H1 (cell line): ENCODE measurements at regions not wholly inside any gene's neighbourhood (a gene's known extent, or its start where the extent isn't known, plus 50 kb on each side); places are given as distances from the start of the nearest gene placed in this dataset.

Experiments
- CTCF ChIA-PET: fragments of 300-600 bp; sonication (Branson Sonifier 250); formaldehyde crosslinking; loops from one replicate; lab custom pipeline; 2021; ENCODE audit not compliant: partially characterized antibody; lab: Charles Lee
- POLR2A ChIA-PET: fragments of 300-600 bp; sonication (Branson Sonifier 250); formaldehyde crosslinking; loops from one replicate; lab custom pipeline; 2021; ENCODE audit warnings: inconsistent platforms; ENCODE audit not compliant: partially characterized antibody; lab: Charles Lee
- DNase-seq, 2 experiments: peaks; one replicate each; pipeline versions ENCODE4 v3.0.0 to v3.0.0-alpha.2; 2010 to 2022; ENCODE audit warnings: low spot score in 2 of 2, low read depth in 1 of 2, mixed read lengths in 1 of 2
- FAIRE-seq: peaks from 2 replicates; lab custom pipeline; 2011; peaks lifted over from hg19 to GRCh38; lab: Jason Lieb, UNC
- H2AFZ ChIP-seq: 2 replicates; pipeline ENCODE4 v1.8.1; 2012; ENCODE audit warnings: low read length, inconsistent platforms
- H2AK5ac ChIP-seq: 2 replicates; pipeline ENCODE4 v1.6.1; 2013; ENCODE audit warnings: low read depth, low read length
- H2BK120ac ChIP-seq: replicated peaks from 2 replicates; pipeline ENCODE3; 2013; ENCODE audit warnings: low read depth, low read length, inconsistent platforms
- H2BK12ac ChIP-seq: 2 replicates; pipeline ENCODE4 v1.6.1; 2013; ENCODE audit warnings: low read depth, low read length
- H2BK15ac ChIP-seq: 2 replicates; pipeline ENCODE4 v1.6.1; 2013; ENCODE audit warnings: low read length
- H2BK20ac ChIP-seq: 2 replicates; pipeline ENCODE4 v1.6.1; 2013; ENCODE audit warnings: low read length
- H2BK5ac ChIP-seq: 2 replicates; pipeline ENCODE4 v1.6.1; 2013; ENCODE audit warnings: low read depth, low read length
- H3K14ac ChIP-seq: 2 replicates; pipeline ENCODE4 v1.6.1; 2013; ENCODE audit warnings: inconsistent platforms; ENCODE audit not compliant: insufficient read length
- H3K18ac ChIP-seq: 2 replicates; pipeline ENCODE4 v1.6.1; 2013; ENCODE audit warnings: low read length; ENCODE audit errors: extremely low read depth
- H3K23ac ChIP-seq: 2 replicates; pipeline ENCODE4 v1.6.1; 2013; ENCODE audit warnings: inconsistent platforms; ENCODE audit not compliant: insufficient read length
- H3K23me2 ChIP-seq: 2 replicates; pipeline ENCODE4 v1.6.1; 2013; ENCODE audit warnings: low read depth, low read length
- H3K27ac ChIP-seq: 2 replicates; pipeline ENCODE4 v1.6.1; 2011; ENCODE audit warnings: low read depth, low read length, inconsistent platforms
- H3K27me3 ChIP-seq, 4 experiments: replicated peaks in 1 of 4; 1 replicate in 1 of 4; 2 replicates in 3 of 4; pipeline versions ENCODE4 v1.6.1 to v1.8.1; 2011 to 2013; ENCODE audit warnings: low read length in 3 of 4, mild to moderate bottlenecking in 3 of 4, inconsistent platforms in 2 of 4, mixed read lengths in 2 of 4, moderate library complexity in 1 of 4; ENCODE audit not compliant: control insufficient read depth in 3 of 4, insufficient read depth in 3 of 4; ENCODE audit errors: extremely low read depth in 1 of 4
- H3K36me3 ChIP-seq, 4 experiments: 2 replicates each; pipeline versions ENCODE4 v1.6.1 to v1.8.1; 2011 to 2013; ENCODE audit warnings: mild to moderate bottlenecking in 4 of 4, low read length in 3 of 4, moderate library complexity in 2 of 4, control low read depth in 1 of 4, inconsistent platforms in 1 of 4; ENCODE audit not compliant: insufficient read depth in 4 of 4, control insufficient read depth in 2 of 4
- H3K4ac ChIP-seq: replicated peaks from 2 replicates; pipeline ENCODE3; 2013; ENCODE audit warnings: low read length, low read depth, mixed read lengths, inconsistent platforms; ENCODE audit not compliant: insufficient read length
- H3K4me1 ChIP-seq, 4 experiments: replicated peaks in 1 of 4; 1 replicate in 1 of 4; 2 replicates in 3 of 4; pipeline versions ENCODE4 v1.6.1 to v1.8.1; 2011 to 2013; ENCODE audit warnings: low read length in 3 of 4, inconsistent platforms in 2 of 4, mixed read lengths in 1 of 4; ENCODE audit not compliant: insufficient read depth in 4 of 4, control insufficient read depth in 3 of 4
- H3K4me2 ChIP-seq, 2 experiments: 2 replicates each; pipeline versions ENCODE4 v1.6.1 to v1.8.1; 2011 to 2013; ENCODE audit warnings: low read depth in 2 of 2, low read length in 2 of 2, control low read depth in 1 of 2, inconsistent platforms in 1 of 2, mild to moderate bottlenecking in 1 of 2; ENCODE audit not compliant: insufficient read depth in 1 of 2
- H3K4me3 ChIP-seq, 4 experiments: fragments of 200-600, 300-600 bp in 1 of 4; sonication (generic), shearing (Covaris generic), sonication (Bioruptor Twin) in 1 of 4; 2 replicates each; pipeline versions ENCODE4 v1.5.1 to v1.8.1; 2011 to 2016; ENCODE audit warnings: low read length in 4 of 4, low read depth in 3 of 4, control low read depth in 2 of 4, inconsistent platforms in 2 of 4, mild to moderate bottlenecking in 2 of 4, mixed read lengths in 1 of 4, moderate library complexity in 1 of 4; ENCODE audit not compliant: insufficient read depth in 2 of 4; ENCODE audit errors: extremely low read depth in 1 of 4
- H3K56ac ChIP-seq: replicated peaks from 2 replicates; pipeline ENCODE3; 2013; ENCODE audit warnings: low read depth, mild to moderate bottlenecking, mixed read lengths, low read length, inconsistent platforms; ENCODE audit not compliant: insufficient read length
- H3K79me1 ChIP-seq: 2 replicates; pipeline ENCODE4 v1.6.1; 2013; ENCODE audit warnings: low read depth, low read length, control low read depth
- H3K79me2 ChIP-seq, 2 experiments: 2 replicates each; pipeline versions ENCODE4 v1.6.1 to v1.8.1; 2012 to 2013; ENCODE audit warnings: low read length in 2 of 2, mild to moderate bottlenecking in 2 of 2, inconsistent platforms in 1 of 2; ENCODE audit not compliant: insufficient read depth in 2 of 2, control insufficient read depth in 1 of 2
- H3K9ac ChIP-seq, 4 experiments: replicated peaks in 1 of 4; 1 replicate in 1 of 4; 2 replicates in 3 of 4; pipeline versions ENCODE4 v1.6.1 to v1.8.1; 2011 to 2013; ENCODE audit warnings: low read depth in 3 of 4, low read length in 3 of 4, control low read depth in 2 of 4, mild to moderate bottlenecking in 2 of 4, moderate library complexity in 2 of 4, inconsistent platforms in 1 of 4; ENCODE audit errors: extremely low read depth in 1 of 4
- H3K9me3 ChIP-seq, 2 experiments: 2 replicates each; pipeline versions ENCODE4 v1.6.1 to v1.8.1; 2012 to 2013; ENCODE audit warnings: mild to moderate bottlenecking in 2 of 2, moderate library complexity in 2 of 2, control low read depth in 1 of 2, inconsistent platforms in 1 of 2, low read depth in 1 of 2, low read length in 1 of 2, mixed read lengths in 1 of 2; ENCODE audit not compliant: insufficient read depth in 2 of 2
- H4K20me1 ChIP-seq, 2 experiments: replicated peaks in 1 of 2; 2 replicates each; pipeline versions ENCODE3 to v1.8.1; 2011 to 2013; ENCODE audit warnings: inconsistent platforms in 2 of 2, low read length in 2 of 2, mild to moderate bottlenecking in 1 of 2; ENCODE audit not compliant: insufficient read depth in 2 of 2, control insufficient read depth in 1 of 2
- H4K5ac ChIP-seq: 2 replicates; pipeline ENCODE4 v1.6.1; 2013; ENCODE audit warnings: low read length, low read depth, mixed read lengths, inconsistent platforms; ENCODE audit not compliant: insufficient read length
- H4K8ac ChIP-seq: 2 replicates; pipeline ENCODE4 v1.8.0; 2013; ENCODE audit warnings: mild to moderate bottlenecking, moderate library complexity, low read length, inconsistent platforms; ENCODE audit not compliant: insufficient read depth; ENCODE audit errors: extremely low read depth
- H4K91ac ChIP-seq: replicated peaks from 2 replicates; pipeline ENCODE3; 2013; ENCODE audit warnings: low read length, mixed read lengths, inconsistent platforms; ENCODE audit not compliant: insufficient read length
- BRCA1 ChIP-seq: IDR thresholded peaks from 2 replicates; pipeline ENCODE4 v1.6.1; 2012; ENCODE audit warnings: low read depth, low read length, improper control_type of control experiment
- CBX5 ChIP-seq: fragments of 300-800, 300-1000 bp; sonication (generic); IDR thresholded peaks from 2 replicates; pipeline ENCODE4 v1.7.1; 2016; ENCODE audit warnings: antibody characterized with exemption, low read length, low read depth
- EZH2 ChIP-seq: fragments of 200-600 bp; sonication (generic); IDR thresholded peaks from 2 replicates; pipeline ENCODE4 v1.7.1; 2012; ENCODE audit warnings: low read depth, mild to moderate bottlenecking, moderate library complexity, low read length, inconsistent platforms; ENCODE audit not compliant: severe bottlenecking
- GABPA ChIP-seq: IDR thresholded peaks from 2 replicates; pipeline ENCODE4 v1.6.1; 2011; ENCODE audit warnings: mild to moderate bottlenecking, low read length, moderate library complexity, borderline replicate concordance; ENCODE audit not compliant: insufficient read depth
- NANOG ChIP-seq: IDR thresholded peaks from 2 replicates; pipeline ENCODE4 v1.6.1; 2011; ENCODE audit warnings: low read length, low read depth, mild to moderate bottlenecking, inconsistent platforms; ENCODE audit not compliant: insufficient read depth, poor library complexity, severe bottlenecking
- PHF8 ChIP-seq: fragments of 200-600 bp; sonication (generic); conservative IDR thresholded peaks from 2 replicates; pipeline ENCODE4 v1.7.1; 2012; ENCODE audit warnings: low read depth, mild to moderate bottlenecking, inconsistent platforms, low read length, moderate library complexity
- RAD21 ChIP-seq, 2 experiments: IDR thresholded peaks in 1 of 2; conservative IDR thresholded peaks in 1 of 2; 2 replicates each; pipeline ENCODE4 v1.6.1; 2011; ENCODE audit warnings: low read depth in 2 of 2, low read length in 2 of 2, improper control_type of control experiment in 1 of 2, inconsistent platforms in 1 of 2, mild to moderate bottlenecking in 1 of 2, moderate library complexity in 1 of 2
- SIRT6 ChIP-seq: IDR thresholded peaks from one replicate; pipeline ENCODE4 v1.7.1; 2012; ENCODE audit warnings: low read length, inconsistent platforms
- TCF12 ChIP-seq: IDR thresholded peaks from 2 replicates; pipeline ENCODE4 v1.6.1; 2011; ENCODE audit warnings: low read depth, mild to moderate bottlenecking, low read length
- WGBS, 2 experiments: shearing (Covaris generic) in 1 of 2; methylation state at CpG; one replicate each; pipeline versions ENCODE4 v1.1.6 to v1.1.7; 2013 to 2015; ENCODE audit warnings: low lambda C conversion rate in 2 of 2, mixed read lengths in 2 of 2, inconsistent platforms in 1 of 2, low coverage in 1 of 2, missing lambda C conversion rate in 1 of 2; ENCODE audit not compliant: insufficient replicate concordance in 2 of 2, insufficient coverage in 1 of 2, insufficient read length in 1 of 2; ENCODE audit errors: extremely low coverage in 1 of 2, missing lambda C conversion rate in 1 of 2; 5-methylcytosine and 5-hydroxymethylcytosine counted together

DNA sequence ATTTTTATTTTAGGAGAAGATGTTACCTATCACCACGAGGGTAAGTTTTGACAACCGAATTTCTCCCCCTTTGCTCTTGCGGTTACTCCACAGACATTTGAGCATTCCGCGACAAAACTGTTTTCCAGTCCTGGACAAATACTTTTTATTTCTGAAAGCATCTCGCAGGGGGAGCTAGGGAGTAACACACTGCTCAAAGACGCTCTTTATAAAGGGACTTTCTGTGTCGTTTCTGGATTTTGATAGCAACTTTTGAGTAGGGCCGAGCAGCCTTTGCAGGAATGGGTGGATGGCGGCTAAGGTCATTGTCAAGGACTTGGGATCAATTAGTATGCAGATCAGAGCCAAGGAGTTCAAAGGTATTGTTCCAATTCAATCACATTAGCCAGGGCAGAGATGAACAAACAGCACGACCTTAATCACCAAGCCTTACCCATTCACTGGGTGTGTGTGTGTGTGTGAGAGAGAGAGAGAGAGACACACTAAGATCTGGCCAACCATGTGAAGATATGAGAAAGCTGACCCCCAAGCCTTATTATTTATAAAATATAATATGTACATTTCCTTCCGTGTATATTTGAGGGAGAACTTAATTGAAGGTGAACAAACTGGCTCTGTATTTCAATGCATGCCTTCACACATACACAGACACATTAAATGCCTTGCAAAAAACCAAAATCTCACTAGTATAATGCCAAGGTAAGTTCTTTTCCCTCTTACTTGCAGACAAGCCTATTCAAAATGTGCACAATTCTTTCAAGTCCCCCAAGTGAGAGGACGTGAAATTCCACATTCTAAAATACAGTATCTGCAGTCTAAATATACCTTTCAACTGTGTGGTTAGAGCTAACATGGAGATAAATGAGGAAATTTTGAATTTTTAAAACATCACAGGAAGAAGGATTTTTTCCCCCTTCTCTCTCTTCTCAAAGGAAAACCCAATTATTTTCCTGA lies 613.8 kb downstream of the VRK1 start:
- H3K36me3 ChIP-seq = no peaks in the 10 kb centered on the region
- DNase-seq (no peak), FAIRE-seq (peak; percentile 81)
- H3K4me1 ChIP-seq = peaks cover 12 to 37% (median 28%) of the 10 kb centered on the region in 4 experiments
- peak overlapping the region; percentile 84 to 93 for H3K4me2 ChIP-seq
- H2BK12ac ChIP-seq = peak overlapping the region; percentile 86
- no peaks in the 10 kb centered on the region for H3K79me2 ChIP-seq
- H2AK5ac ChIP-seq = no peak overlapping the region
- H2BK120ac ChIP-seq = no peak overlapping the region
- H3K23me2 ChIP-seq = peaks cover 5% of the 10 kb centered on the region; the same call in 1 of the 2 replicates
- CTCF ChIA-PET = no interaction called here
- H3K27me3 ChIP-seq = peaks cover 0 to 3% (median 0%) of the 10 kb centered on the region in 4 experiments; a peak in 4 of 7 replicates
- H2AFZ ChIP-seq = no peak overlapping the region
- no peak overlapping the region for H3K56ac ChIP-seq
- H3K23ac ChIP-seq = no peak overlapping the region
- H3K27ac ChIP-seq = no peak overlapping the region
- no peak overlapping the region for H3K4ac ChIP-seq
- no peak overlapping the region for H3K14ac ChIP-seq
- H4K20me1 ChIP-seq = no peaks in the 10 kb centered on the region
- H4K91ac ChIP-seq = no peak overlapping the region
- H2BK15ac ChIP-seq = no peak overlapping the region
- no peak overlapping the region for H2BK5ac ChIP-seq
- POLR2A ChIA-PET = no interaction called here
- H4K5ac ChIP-seq = no peak overlapping the region
- H3K9ac ChIP-seq = 0 out of 7 replicates have a peak overlapping the region, but pooled peaks of 1 of the 4 experiments have one; percentile 6
- no peak overlapping the region for H4K8ac ChIP-seq
- no peaks in the 10 kb centered on the region for H3K79me1 ChIP-seq
- H3K18ac ChIP-seq = no peak overlapping the region
- H3K9me3 ChIP-seq = no peaks in the 10 kb centered on the region
- no peak overlapping the region for H2BK20ac ChIP-seq
- WGBS, 2 experiments = 49% methylated on average over 13 of the region's 13 CpGs; no CpG with 5 or more reads in 1 of the 2 experiments
- peak overlapping the region in 3 of 4 experiments; percentile 7 to 59 (median 27); a peak in 6 of 8 replicates for H3K4me3 ChIP-seq
- TF ChIP-seq EZH2 = no peak
- no peak for TF ChIP-seq PHF8
- no peak for TF ChIP-seq CBX5
- TF ChIP-seq RAD21 (IDR thresholded peaks at IDR 0.05 in 1 of 2, conservative IDR thresholded peaks at IDR 0.05 in 1 of 2; ENCODE audit: low read depth in 2 of 2, low read length in 2 of 2) = no peak
- TF ChIP-seq SIRT6 = no peak
- no peak for TF ChIP-seq TCF12
- TF ChIP-seq GABPA = no peak
- no peak for TF ChIP-seq BRCA1
- no peak for TF ChIP-seq NANOG
